ENCODE measurements at regions not wholly inside any gene's neighbourhood (a gene's known extent, or its start where the extent isn't known, plus 50 kb on each side); places are given as distances from the start of the nearest gene placed in this dataset.

DNA sequence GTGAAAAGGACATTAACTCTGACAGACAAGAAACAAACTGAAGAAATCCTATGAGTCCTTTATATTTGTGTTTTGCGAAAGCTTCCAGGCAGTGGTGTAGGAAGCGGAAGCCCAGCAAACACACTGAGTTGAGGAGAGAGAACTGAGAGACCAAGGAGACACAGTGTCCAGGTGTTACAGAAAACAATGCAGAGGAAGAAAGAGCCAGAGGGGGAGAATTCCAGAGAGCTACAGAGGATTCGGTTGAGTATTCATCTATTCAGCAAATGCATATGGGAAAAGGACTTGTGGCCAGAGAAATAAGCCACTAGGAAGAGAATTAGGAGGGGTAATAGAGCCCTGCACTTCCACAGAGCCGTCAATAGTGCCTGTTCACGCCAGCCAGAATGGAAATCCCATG lies 183.5 kb downstream of the LIG4 start:
- H3K27me3 Mint-ChIP-seq (ENCODE audit: insufficient read depth, unreplicated experiment) = no peaks in the 10 kb centered on the region
- POLR2A ChIA-PET = no interaction called here
- no peak overlapping the region for H3K27ac Mint-ChIP-seq (ENCODE audit: low read depth, unreplicated experiment)
- H3K4me3 Mint-ChIP-seq (ENCODE audit: unreplicated experiment) = no peak overlapping the region
- H3K36me3 Mint-ChIP-seq (ENCODE audit: insufficient read depth, unreplicated experiment) = no peaks in the 10 kb centered on the region
- H3K4me1 Mint-ChIP-seq (ENCODE audit: insufficient read depth, unreplicated experiment) = no peaks in the 10 kb centered on the region
- H3K9me3 Mint-ChIP-seq (ENCODE audit: unreplicated experiment) = peaks cover 18% of the 10 kb centered on the region
- CTCF ChIA-PET = interaction anchor here (1.0 kb wide), 1 partner anchor 820 kb away, joined by 3 read pairs; no protein-coding TSS in a partner anchor
- intact Hi-C loops (cut with micrococcal nuclease) = no loop called here
- DNase-seq (ENCODE audit: unreplicated experiment) = no peak
- no TSS peak for BruUV-seq (replicated peaks)
- TF ChIP-seq, protein P1, sequence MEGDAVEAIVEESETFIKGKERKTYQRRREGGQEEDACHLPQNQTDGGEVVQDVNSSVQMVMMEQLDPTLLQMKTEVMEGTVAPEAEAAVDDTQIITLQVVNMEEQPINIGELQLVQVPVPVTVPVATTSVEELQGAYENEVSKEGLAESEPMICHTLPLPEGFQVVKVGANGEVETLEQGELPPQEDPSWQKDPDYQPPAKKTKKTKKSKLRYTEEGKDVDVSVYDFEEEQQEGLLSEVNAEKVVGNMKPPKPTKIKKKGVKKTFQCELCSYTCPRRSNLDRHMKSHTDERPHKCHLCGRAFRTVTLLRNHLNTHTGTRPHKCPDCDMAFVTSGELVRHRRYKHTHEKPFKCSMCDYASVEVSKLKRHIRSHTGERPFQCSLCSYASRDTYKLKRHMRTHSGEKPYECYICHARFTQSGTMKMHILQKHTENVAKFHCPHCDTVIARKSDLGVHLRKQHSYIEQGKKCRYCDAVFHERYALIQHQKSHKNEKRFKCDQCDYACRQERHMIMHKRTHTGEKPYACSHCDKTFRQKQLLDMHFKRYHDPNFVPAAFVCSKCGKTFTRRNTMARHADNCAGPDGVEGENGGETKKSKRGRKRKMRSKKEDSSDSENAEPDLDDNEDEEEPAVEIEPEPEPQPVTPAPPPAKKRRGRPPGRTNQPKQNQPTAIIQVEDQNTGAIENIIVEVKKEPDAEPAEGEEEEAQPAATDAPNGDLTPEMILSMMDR (IDR thresholded peaks at IDR 0.05; ENCODE audit: unreplicated experiment) = no peak

DNA sequence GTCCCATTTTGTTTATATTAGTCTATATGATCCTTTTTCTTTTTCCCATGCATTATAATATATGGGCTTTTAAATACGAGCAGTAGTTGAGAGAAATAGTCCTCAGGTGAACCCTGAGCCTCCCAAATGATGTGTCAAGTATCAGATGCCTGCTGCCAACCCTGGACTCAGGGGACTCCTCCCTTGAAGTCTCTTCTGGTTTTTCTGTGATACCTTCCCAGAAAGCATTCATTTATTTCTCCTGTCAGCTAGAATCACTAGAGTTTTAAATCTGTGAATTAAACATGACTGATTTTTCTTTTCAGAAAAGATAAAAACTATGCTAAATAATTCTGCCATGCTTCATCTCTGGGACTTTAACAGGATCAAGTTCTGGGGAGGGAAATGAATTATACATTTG lies 184.6 kb downstream of the LIG4 start:
- no peaks in the 10 kb centered on the region for H3K27me3 Mint-ChIP-seq (ENCODE audit: insufficient read depth, unreplicated experiment)
- H3K4me1 Mint-ChIP-seq (ENCODE audit: insufficient read depth, unreplicated experiment) = no peaks in the 10 kb centered on the region
- peaks cover 8% of the 10 kb centered on the region for H3K9me3 Mint-ChIP-seq (ENCODE audit: unreplicated experiment)
- ChIA-PET POLR2A (no interaction called here), CTCF (no interaction called here)
- no peak for DNase-seq (ENCODE audit: unreplicated experiment)
- intact Hi-C loops (cut with micrococcal nuclease) = no loop called here
- no peak overlapping the region for H3K4me3 Mint-ChIP-seq (ENCODE audit: unreplicated experiment)
- TF ChIP-seq, protein P1 (IDR thresholded peaks at IDR 0.05; ENCODE audit: unreplicated experiment) = no peak
- no peak overlapping the region for H3K27ac Mint-ChIP-seq (ENCODE audit: low read depth, unreplicated experiment)
- BruUV-seq (replicated peaks) = no TSS peak
- H3K36me3 Mint-ChIP-seq (ENCODE audit: insufficient read depth, unreplicated experiment) = no peaks in the 10 kb centered on the region

DNA sequence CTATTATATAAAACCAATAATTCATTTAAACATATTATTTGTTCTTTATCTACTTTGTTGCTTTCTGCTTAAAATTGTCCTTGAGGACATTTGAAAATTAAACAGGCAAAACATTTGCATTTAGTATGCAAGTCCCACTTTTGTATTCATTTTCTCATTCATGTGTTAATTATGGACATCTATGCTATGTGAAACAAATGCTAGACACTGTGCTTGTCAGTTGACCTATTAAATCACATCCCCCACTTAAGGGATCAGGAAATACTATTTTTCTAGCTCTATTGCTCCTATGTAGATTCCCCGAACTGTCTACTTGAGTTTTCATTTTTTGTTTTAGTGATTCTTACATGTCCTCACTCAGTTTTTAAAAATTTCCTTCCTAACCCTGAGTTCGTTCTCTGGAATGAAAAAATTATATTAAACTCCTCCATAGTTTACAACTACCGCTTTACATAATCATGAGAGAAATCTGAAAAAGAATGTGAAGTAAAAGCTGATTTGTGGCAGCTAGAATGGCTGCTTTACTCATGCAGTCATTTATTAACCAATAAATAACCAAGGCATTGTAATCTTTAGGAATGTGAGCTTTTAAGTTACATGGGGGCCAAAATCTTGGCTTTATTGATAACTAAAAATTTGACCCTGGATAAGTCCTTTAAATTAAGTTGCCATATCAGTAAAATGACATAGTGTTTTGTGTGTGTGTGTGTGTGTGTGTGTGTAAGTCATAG lies 188.5 kb downstream of the LIG4 start:
- DNase-seq (ENCODE audit: unreplicated experiment) = no peak
- H3K4me3 Mint-ChIP-seq (ENCODE audit: unreplicated experiment) = no peak overlapping the region
- TF ChIP-seq, protein P1 (IDR thresholded peaks at IDR 0.05; ENCODE audit: unreplicated experiment) = no peak
- H3K36me3 Mint-ChIP-seq (ENCODE audit: insufficient read depth, unreplicated experiment) = no peaks in the 10 kb centered on the region
- peaks cover 7% of the 10 kb centered on the region for H3K9me3 Mint-ChIP-seq (ENCODE audit: unreplicated experiment)
- H3K4me1 Mint-ChIP-seq (ENCODE audit: insufficient read depth, unreplicated experiment) = no peaks in the 10 kb centered on the region
- CTCF ChIA-PET = no interaction called here
- no peaks in the 10 kb centered on the region for H3K27me3 Mint-ChIP-seq (ENCODE audit: insufficient read depth, unreplicated experiment)
- H3K27ac Mint-ChIP-seq (ENCODE audit: low read depth, unreplicated experiment) = no peak overlapping the region
- POLR2A ChIA-PET = interaction anchor here (0.5 kb wide), 1 partner anchor 875 kb away, joined by 4 read pairs; no protein-coding TSS in a partner anchor
- no TSS peak for BruUV-seq (replicated peaks)
- intact Hi-C loops (cut with micrococcal nuclease) = no loop called here

DNA sequence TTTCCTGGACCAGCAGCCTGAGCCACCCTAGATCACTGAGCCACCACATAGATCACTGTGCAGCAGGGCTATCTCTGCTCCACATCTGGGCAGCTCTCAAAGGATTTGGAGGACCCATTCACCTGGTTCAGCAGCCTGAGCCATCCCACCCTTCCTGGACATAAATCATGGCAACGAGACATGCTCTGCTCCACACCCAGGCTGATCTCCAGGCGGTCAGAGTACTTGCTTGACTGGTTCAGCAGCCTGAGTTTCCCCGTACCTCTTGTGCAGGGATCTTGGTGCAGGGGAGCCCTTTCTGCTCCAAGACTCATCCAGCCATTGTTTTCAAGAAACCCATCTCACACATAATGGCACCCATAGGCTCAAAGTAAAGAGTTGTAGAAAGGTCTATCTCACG lies 195.3 kb downstream of the LIG4 start:
- no peak overlapping the region for H3K27ac Mint-ChIP-seq (ENCODE audit: low read depth, unreplicated experiment)
- no peaks in the 10 kb centered on the region for H3K4me1 Mint-ChIP-seq (ENCODE audit: insufficient read depth, unreplicated experiment)
- intact Hi-C loops (cut with micrococcal nuclease) = no loop called here
- ChIA-PET POLR2A (no interaction called here), CTCF (no interaction called here)
- BruUV-seq (replicated peaks) = no TSS peak
- no peak overlapping the region for H3K4me3 Mint-ChIP-seq (ENCODE audit: unreplicated experiment)
- no peaks in the 10 kb centered on the region for H3K27me3 Mint-ChIP-seq (ENCODE audit: insufficient read depth, unreplicated experiment)
- H3K36me3 Mint-ChIP-seq (ENCODE audit: insufficient read depth, unreplicated experiment) = no peaks in the 10 kb centered on the region
- peaks cover 13% of the 10 kb centered on the region for H3K9me3 Mint-ChIP-seq (ENCODE audit: unreplicated experiment)
- DNase-seq (ENCODE audit: unreplicated experiment) = no peak
- TF ChIP-seq, protein P1 (IDR thresholded peaks at IDR 0.05; ENCODE audit: unreplicated experiment) = no peak

All from MCF 10A (cell line).